ENCODE measurements at regions not wholly inside any gene's neighbourhood (a gene's known extent, or its start where the extent isn't known, plus 50 kb on each side); places are given as distances from the start of the nearest gene placed in this dataset.

DNA sequence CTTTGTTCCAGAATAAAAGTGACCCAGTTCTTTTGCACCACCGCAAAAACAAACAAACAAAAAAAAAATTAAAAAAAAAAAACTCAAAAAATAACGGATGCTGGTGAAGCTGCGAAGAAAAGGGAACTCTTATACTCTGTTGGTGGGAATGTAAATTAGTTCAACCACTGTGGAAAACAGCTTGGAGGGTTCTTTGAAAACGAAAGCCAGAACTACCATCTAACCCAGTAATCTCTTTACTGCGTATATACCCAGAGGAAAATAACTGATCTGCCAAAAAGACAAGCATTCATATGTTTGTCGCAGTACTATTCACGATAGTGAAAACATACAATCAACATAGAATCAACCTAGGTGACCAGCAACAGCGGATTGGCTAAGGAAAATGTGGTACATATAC, 298.9 kb upstream of the CBLB start:
- DNase-seq (ENCODE audit: low read depth in 2 of 3, low spot score in 2 of 3) = no peak

- no peak for DNase-seq (ENCODE audit: low read depth in 2 of 3, low spot score in 2 of 3)
Measured at GRCh38 chr3:106168962-106169750, 300.3 kb upstream of the CBLB start.

DNA sequence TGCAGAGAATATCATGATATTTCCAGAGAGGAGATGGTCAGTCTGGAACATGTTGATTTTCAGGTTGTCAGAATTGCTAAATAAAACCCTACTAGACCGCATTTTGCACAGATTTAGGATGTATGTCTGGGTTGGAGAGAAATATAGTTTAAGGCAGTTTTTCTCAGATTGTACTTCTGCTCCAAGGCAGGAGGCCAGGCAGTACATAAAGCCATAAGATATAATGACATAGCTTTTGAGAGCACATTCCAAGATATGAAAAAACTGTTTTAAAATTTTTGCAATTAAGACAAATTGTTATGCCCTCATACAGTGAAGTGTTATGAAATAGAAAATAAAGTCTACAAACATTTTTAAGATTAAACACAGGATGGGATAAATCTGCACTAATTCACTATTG, 301.8 kb upstream of the CBLB start:
- no peak for DNase-seq (ENCODE audit: low read depth in 2 of 3, low spot score in 2 of 3)

- no peak for DNase-seq (ENCODE audit: low read depth in 2 of 3, low spot score in 2 of 3)
Measured at GRCh38 chr3:106172101-106172500, 303.3 kb upstream of the CBLB start.

DNA sequence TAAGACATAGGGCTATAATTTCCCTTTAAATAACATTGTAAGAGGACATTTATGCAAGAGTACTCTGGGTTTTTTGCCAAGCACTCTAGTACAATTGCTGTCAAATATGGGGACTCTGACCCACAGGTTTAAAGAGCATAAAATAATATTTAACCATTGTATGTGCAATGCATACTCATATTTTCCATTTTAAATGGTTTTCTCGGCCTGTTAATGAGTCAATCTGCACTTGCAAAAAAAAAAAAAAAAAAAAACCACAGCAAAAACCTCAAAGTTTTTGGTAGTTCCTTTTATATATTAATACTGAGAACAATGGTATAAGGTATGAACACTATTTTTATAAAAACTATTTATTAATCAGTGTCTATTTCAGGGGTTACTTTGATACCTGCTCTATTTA, 304.0 kb upstream of the CBLB start:
- peak in 2 of 3 donors; percentile 17 to 76 for DNase-seq (ENCODE audit: low read depth in 2 of 3, low spot score in 2 of 3)

- DNase-seq (ENCODE audit: low read depth in 2 of 3, low spot score in 2 of 3) = no peak
Measured at GRCh38 chr3:106175276-106175675, 306.5 kb upstream of the CBLB start.

- DNase-seq (ENCODE audit: low read depth in 2 of 3, low spot score in 2 of 3) = peak; percentile 28 to 83 (median 49)
Measured at GRCh38 chr3:106176734-106177133, 307.9 kb upstream of the CBLB start.

DNA sequence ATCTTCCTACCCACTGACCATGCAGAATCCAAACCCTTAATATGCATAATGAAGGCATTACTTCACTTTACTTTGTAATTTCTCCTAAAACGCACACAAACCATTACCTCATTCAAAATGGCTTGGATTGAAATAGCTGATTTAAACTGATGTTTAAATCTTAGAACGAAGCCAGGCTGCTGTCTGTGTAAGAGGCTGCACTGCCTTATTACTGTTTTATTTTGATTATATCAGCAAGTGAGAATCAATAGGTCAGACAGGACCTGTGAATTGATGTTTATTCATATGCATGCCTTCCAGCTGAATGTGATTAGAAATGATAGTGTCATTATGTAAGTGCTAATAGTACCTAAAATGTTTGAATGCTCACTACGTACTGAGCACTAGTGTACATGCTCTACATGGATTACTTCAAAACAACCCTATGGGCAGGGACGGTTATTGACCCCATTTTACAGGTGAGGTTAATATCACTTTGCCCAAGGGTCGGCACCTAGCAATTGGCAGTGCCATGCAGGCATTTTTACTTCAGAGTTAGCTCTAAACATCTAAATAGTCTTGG, 314.2 kb upstream of the CBLB start:
- DNase-seq (ENCODE audit: low read depth in 2 of 3, low spot score in 2 of 3) = no peak

DNA sequence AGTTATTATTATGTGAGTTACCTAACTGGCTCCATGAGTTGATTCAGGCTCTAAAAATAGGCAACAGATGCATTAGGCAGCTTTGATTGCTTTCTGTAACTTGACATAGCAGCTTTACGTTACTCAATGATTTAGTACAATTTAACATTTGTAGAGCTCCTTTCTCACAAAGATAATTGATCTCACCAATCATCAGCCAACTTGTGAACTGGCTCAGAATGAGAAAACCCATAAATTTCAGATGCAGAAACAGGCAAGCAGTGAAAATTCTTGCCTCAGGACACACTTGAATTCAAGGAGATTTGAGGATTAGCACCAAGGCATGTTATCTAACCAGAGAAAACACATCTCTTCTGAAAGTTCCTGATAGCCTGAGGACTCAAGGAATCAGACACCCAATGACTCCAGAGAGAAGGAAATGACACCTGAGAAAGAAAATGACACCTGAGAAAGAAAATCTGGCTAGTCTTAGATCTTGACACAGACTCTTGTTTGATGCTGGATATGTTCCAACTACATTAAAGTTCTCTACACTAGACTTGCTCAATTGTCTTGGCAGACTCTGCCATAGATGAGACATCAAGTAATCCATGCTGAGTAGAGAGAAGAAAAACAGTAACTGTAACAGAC, 315.1 kb upstream of the CBLB start:
- DNase-seq (ENCODE audit: low read depth in 2 of 3, low spot score in 2 of 3) = no peak

DNA sequence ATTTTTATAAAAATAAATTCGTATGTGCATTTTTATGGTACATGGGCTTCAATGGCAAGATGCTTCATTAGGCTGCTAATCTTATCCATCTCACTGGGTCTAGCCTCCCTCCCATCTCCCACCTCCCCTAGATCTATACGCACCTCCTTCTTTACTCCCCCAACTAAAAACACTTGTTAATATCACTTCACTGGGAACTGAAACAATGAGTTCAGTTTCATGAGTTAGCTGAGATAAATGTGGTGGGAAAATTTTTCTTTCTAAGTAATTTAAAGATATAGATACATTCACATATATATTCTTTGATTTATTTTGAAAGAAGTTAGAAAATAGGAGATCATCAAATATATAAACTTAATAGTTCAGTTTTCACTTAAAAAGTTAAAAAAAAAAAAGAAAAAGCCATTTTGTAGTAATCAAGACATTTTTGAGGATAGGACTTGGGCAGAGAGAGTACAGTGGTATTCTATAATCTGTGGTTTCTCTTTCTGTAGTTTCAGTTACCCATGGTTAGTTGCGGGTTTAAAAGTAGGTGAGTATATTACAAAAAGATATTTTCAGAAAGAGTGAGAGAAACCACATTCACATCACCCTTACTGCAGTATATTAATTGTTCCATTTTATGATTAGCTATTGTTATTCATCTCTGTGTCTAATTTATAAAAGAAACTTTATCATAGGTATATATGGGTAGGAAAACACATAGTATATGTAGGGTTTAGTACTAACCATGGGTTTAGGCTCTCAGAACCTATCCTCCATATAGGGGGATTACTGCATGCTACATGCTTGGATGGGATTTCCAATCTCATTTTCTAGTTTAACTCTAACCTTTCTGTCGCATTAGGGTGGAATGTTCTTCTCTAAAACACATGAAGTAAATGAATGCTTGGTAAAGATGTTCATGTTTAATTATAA, 316.0 kb upstream of the CBLB start:
- no peak for DNase-seq (ENCODE audit: low read depth in 2 of 3, low spot score in 2 of 3)

GRCh38 chr3:106185949-106186348, 317.1 kb upstream of the CBLB start:
- no peak for DNase-seq (ENCODE audit: low read depth in 2 of 3, low spot score in 2 of 3)

- no peak for DNase-seq (ENCODE audit: low read depth in 2 of 3, low spot score in 2 of 3)
Measured at GRCh38 chr3:106190296-106190695, 321.5 kb upstream of the CBLB start.

GRCh38 chr3:106191211-106191610, 322.4 kb upstream of the CBLB start:
- DNase-seq (ENCODE audit: low read depth in 2 of 3, low spot score in 2 of 3) = no peak

GRCh38 chr3:106191913-106192312, 323.1 kb upstream of the CBLB start:
- no peak for DNase-seq (ENCODE audit: low read depth in 2 of 3, low spot score in 2 of 3)

DNA sequence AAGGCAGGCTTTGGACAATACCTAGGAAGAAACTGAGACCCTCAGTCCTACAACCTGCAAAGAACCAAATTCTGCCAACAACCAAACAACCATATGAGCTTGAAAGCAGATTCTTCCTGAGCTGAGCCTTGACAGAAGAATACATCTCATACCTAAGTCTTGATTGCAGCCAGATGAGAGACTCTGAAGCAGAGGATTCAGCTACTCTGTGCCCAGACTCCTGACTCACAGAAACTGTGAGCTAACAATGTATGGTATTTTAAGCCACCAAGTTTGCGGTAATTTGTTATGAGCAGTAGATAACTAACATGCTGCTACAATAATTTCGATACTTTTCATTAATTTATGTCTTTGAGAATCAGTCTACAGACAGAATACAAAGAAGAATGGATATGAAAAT, 325.1 kb upstream of the CBLB start:
- no peak for DNase-seq (ENCODE audit: low read depth in 2 of 3, low spot score in 2 of 3)

DNA sequence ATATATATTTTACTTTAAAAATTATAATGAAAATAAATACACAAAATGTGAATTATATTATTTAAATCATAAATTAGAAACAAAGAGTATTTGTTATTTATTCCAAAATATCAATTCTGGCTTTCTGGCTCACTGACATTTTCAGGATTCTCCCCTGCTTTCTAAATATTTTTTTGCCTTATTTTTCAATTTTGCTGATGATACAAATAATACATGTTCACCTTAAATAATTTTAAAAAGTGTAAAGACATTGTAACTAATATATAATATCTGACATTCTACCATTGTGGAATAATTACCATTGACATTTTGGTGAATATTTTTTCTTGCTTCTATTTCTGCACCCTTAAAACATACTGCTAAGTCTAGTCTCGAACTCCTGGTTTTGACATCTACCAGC, 325.9 kb upstream of the CBLB start:
- DNase-seq (ENCODE audit: low read depth in 2 of 3, low spot score in 2 of 3) = no peak

DNA sequence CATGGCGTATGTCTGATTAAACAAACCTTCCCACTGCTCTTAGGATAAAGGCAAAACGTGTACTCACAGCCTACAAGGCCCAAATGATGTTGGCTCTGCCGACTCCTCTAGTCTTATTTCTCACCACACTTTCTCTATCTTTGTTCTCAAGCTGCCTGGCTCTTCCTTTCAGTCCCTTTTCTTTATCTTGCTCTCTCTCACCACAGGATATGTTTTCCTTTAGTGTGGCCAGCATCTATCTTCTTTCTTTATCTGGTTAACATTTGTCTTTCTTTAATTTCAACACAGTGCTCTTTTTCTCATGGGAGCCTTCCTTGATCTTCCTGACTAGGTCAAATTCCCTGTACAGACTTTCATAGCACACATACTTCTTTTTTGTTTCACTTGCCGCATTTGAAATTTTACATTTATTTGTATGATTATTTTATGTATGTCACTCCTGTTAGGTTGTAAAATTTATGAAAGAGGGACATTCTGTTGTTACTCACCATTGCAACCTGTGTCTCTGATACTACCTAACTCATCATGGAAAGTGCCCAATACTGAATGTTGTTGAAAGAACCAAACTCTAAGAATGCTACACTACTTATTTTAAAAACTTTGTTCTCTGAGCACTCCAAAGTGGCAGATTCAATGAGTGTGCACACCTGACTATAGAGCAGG, 328.9 kb upstream of the CBLB start:
- no peak for DNase-seq (ENCODE audit: low read depth in 2 of 3, low spot score in 2 of 3)

DNA sequence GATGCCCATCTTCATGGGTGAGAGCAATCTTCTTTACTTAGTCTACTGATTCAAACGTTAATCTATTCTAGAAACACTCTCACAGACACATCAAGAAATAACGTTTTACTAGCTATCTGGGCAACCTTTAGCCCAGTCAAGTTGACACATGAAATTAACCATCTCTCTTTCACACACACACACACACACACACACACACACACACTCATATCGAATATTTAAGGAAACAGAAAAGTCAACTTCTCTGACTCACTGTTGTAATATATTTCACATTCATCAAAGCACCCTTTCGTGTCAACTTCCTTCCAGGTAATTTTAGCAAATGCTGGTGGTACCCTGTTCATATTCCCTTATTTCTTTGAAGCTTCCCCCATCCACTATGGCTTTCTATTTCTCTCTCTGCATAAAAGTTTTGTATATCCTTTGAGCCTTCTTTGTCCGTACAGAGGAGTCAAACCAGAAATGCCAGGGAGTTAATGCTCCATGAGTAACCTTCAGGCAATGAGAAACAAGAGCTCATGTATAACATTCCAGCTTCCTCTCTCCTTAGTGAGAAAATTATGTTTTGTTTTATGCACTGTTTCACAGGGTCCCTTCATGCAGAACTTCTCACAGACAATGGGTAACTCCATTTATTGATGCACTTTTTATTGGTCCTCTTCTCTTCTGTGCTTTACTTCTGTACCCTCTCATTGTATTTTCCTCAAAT, 335.5 kb upstream of the CBLB start:
- DNase-seq (ENCODE audit: low read depth in 2 of 3, low spot score in 2 of 3) = no peak

GRCh38 chr3:106206146-106206545, 337.3 kb upstream of the CBLB start:
- peak in 2 of 3 donors; percentile 30 to 82 for DNase-seq (ENCODE audit: low read depth in 2 of 3, low spot score in 2 of 3)

DNA sequence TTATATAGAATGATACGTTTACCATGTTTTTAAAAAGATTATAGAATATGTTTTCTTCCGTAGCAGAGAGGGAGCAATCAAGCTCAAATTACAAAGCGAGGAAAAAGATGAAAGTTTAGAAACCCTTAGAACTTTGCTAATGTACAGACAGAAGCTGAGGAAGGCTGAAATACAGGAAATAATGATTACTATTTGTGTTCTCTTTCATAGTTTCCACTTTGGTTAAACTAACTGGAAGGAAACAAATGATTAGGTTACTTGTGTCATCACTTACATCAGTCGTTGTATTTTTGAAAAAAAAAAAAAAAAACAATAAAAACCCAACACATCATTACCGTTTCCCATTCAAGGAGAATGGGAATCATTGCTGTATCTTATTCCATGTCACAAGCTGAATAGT, 337.8 kb upstream of the CBLB start:
- DNase-seq (ENCODE audit: low read depth in 2 of 3, low spot score in 2 of 3) = no peak
